ENCODE measurements at regions not wholly inside any gene's neighbourhood (a gene's known extent, or its start where the extent isn't known, plus 50 kb on each side); places are given as distances from the start of the nearest gene placed in this dataset.

GRCh38 chr10:123599366-123599849 lies 66.7 kb upstream of the GPR26 start:
- TF ChIP-seq CTCF (IDR thresholded peaks at IDR 0.05; ENCODE audit: extremely low read depth in 1 of 2, insufficient read depth in 1 of 2, low read depth in 1 of 2, low read length in 2 of 2): no peak
- no peak for TF ChIP-seq EZH2 (IDR thresholded peaks at IDR 0.05; ENCODE audit: borderline replicate concordance, low read depth, low read length, severe bottlenecking)
- no peak for TF ChIP-seq POLR2A (IDR thresholded peaks at IDR 0.05; ENCODE audit: low read depth, low read length)
- no peak for TF ChIP-seq POLR2AphosphoS5 (IDR thresholded peaks at IDR 0.05; ENCODE audit: insufficient read depth, low read depth, low read length)
- TF ChIP-seq MYC (IDR thresholded peaks at IDR 0.05; ENCODE audit: low read depth, low read length): no peak
- no peak for TF ChIP-seq MAX (IDR thresholded peaks at IDR 0.05; ENCODE audit: insufficient read depth, insufficient read length)
